Stimulated activated CD8-positive, alpha-beta memory T cell treated with anti-CD3 and anti-CD28 coated beads, Interleukin-15, amount 100 ng/mL, for 24 hours (primary cell): ENCODE measurements at regions not wholly inside any gene's neighbourhood (a gene's known extent, or its start where the extent isn't known, plus 50 kb on each side); places are given as distances from the start of the nearest gene placed in this dataset.
"Not testable (repeated sequence)": the region's sequence is repeated elsewhere in the genome, so short reads cannot be mapped to it uniquely, and the experiment has no call there.

Experiments
- DNase-seq: peaks from one replicate; pipeline ENCODE4 v3.0.0-alpha.2; 2020; ENCODE audit warnings: low read depth

DNA sequence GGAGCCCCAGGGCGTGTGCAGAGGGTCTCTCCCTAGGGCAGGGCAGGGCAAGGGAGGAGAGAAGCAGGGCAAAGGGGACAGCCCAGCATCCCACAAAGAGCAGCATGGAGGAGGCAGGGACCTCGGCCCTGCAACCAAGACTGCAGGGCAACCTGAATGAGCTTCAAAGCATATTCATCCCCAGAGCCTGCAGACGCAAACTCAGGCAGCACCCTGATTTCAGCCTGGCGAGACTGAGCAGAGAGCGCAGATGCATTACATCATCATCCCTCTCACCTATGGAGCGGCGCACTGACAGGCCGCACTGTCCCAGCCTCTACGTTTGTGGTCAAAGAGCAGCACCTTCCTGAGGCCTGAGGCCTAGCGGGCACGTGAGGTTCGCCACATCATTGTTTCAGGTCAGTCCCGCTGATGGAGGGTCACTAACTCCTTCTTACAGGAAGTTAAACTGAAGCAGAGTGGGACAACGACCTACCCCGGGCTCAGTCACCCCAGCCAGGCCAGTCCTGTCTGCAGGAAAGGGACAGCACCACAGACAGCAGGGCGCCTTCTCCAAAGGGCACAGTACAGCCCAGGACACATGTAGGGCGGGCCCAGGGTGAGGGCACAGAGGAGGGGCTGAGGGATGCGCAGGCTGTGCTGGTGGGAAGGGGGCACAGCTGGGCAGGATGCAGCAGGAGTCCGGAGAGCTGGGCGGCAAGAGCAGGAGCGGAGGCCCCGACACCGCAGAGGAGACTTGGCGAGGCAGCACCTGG lies 67.2 kb upstream of the RAB6C start:
- DNase-seq = no peak

DNA sequence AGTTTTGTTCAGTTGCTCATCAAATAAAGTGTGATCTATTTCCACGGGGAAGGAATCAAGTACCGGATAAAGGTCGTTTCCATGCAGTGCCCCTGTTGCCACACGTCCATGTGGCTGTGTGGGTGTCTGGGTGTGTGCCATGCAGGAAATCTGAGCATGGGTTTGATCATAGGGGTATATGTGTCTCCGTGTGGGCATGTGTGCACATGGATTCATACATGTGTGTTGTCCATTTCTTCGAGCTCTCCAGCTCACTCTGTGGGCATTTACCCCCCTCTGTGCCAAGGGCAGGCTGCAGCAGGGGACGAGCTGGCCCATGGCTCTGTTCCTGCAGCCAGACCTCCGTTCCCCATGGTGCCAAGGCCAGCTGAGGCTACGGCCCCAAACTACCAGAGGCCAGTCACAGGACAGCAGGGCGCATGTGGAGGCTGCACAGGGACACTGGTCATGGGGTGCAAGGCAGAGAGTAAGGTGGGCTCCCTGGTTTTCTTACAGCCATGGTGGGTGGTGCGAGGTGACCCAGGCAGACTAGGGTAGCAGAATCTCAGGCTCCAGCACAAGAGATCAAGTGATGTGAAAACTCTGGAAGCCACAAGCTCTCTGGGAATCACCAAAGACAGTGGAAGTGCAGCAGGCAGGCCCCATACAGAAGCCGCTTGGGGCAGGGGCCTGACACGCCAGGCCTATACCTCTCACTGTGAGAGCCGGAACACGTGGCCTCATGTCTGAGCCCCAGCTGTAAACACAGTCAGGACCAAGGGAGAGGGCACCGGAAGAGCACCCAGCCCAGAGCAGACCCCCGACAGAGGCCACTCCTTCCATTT lies 66.4 kb upstream of the RAB6C start:
- no peak for DNase-seq

DNA sequence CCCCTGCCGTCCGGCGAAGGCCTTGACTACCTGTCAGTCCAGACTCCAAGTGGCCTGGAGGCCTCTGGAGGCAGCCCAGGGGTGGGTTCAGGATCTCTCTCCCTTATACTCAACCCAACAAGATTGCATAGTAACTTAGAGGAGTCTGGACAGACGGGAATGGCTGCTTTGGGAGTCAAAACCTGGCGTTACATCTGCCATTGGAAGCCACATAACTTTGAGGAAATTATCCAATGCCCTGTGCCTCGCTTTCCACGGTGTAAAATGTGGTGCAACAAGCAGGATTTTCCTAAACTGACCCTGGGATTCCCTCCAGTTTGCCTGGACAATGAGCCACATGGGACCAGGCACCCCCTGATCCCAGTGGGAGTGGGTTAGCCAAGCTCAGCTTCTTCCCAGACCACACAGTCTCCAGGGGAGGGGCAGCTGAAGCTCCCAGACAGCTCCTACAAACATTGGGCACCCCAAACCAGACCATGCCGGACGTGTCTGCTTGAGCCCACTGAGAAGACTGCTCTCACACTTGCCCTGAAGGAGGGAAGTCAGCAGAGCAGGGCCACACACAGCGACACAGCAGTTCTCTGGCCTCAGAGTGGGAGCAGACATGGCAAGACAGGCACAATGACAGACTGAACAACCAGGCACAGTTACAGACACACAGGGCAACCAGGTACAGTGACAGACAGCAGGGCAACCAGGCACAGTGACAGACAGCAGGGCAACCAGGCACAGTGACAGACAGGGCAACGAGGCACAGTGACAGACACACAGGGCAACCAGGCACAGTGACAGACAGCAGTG lies 65.6 kb upstream of the RAB6C start:
- no peak for DNase-seq

DNA sequence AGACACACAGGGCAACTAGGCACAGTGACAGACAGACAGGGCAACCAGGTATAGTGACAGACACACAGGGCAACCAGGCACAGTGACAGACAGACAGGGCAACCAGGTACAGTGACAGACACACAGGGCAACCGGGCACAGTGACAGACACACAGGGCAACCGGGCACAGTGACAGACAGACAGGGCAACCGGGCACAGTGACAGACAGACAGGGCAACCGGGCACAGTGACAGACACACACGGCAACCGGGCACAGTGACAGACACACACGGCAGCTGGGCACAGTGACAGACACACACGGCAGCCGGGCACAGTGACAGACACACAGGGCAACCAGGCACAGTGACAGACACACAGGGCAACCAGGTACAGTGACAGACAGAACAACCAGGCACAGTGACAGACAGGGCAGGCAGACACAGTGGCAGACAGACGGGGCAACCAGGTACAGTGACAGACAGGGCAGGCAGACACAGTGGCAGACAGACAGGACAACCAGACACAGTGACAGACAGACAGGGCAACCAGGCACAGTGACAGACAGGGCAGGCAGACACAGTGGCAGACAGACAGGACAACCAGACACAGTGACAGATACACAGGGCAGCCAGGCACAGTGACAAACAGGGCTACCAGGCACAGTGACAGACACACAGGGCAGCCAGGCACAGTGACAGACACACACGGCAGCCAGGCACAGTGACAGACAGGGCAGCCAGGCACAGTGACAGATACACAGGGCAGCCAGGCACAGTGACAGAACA lies 64.7 kb upstream of the RAB6C start:
- no peak for DNase-seq

DNA sequence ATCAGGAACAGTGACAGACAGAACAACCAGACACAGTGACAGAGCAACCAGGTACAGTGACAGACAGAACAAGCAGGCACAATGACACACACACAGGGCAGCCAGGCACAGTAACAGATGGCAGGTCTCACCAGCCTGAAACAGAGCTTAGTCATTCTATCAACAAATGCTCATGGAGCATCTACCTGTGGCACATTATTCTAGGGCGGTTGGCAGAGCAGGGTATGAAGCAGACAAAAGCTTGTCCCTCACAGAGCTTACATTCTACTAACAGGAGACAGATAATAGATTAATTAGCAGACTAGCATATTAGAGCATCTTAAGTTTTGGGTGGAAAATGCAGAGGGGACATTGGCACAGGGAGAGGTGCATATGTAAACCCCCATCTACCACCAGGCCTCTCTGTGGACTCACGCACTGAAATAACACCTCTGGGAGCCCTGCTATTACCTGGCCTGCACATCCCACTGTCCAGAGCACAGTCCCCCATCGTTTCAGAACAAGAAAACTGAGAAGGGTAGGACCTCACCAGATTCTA lies 64.1 kb upstream of the RAB6C start:
- DNase-seq = no peak

DNA sequence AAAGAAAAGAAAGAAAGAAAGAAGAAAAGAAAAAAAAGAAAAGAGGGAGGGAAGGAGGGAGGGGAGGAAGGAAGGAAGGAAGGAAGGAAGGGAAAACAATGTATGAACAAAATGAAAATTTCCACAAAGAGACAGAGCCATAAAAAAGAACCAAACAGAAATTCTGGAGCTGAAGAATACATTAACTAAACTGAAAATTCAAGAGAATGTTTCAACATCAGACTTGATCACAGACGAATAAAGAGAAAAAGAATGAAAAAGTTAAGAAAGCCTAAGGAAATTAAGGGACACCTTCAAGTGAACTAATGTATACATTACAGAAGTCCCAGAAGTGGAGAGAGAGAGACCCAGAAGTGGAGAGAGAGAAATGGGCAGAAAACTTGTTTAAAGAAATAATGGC lies 60.9 kb upstream of the RAB6C start:
- DNase-seq = no peak

DNA sequence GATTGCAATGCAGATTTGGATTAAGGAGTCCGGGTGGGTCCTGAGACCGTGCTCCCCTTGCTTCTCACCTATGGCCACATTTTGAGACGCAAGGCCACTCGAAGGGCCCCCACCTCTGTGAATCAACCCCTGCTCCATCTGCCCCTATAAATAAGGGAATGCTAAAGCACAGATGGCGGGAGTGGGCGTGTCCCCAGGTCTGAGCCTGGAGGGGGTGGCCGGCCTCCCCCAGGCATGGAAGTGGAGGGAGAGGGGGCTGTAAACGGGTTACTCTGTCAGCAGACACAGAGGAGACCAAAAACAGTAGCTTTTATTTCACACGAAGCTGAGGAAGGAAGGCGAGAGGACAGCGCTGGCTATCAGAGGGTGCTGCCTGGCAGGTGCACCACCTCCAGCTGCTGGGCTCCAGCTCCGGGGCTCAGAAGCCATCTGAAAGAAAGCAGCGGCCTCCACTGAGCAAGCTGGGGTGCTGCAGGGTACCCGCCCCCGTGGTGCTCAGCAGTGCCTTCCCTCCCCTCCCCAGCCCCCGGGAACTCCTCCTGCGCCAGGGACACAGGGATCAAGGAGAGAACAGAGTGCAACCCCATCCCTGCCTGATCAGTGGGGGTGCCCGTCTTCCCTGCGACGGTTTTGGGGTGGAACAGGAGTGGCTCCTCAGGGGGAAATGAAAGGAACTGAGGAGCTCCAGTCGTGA lies 56.7 kb upstream of the RAB6C start:
- DNase-seq = no peak

DNA sequence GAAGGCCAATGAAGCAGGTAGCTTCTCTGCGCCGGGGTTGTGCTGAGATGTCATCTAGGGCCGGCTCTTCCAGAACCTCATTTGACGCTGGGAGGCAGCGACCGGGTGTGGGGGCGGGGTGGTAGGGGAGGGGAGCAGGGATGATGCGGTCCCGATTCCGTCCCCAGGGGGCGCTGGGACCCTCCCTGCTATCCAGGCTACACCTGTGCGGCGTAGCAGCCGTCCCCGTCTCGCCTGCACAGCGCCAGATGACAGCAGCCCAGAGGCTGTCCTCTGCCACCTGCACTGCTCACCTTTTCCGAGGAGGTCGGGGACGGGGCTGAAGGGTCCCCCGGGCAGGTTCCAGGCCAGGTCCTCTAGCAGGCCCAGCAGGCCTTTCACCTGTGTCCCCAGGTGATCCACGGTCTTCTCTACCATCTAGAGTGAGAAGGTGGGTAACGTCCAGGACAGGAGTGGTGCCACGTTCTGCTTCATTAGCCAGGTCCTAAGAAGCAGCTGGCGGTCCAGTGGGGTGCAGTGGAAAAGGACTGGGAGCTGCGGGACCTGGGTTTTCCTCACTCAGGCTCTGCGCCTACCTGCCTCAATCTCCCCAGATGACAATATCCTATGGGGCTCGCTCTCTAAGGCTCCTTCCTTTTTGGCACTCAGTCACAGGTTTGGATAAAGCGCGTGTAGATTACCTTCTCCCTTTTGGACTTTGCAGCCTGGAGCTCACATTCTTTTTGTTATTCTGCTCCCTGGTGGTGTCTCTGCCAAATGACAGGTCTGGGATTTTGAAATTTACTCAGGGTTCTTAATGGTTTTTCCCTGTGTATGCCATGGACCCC lies 56.0 kb upstream of the RAB6C start:
- no peak for DNase-seq

DNA sequence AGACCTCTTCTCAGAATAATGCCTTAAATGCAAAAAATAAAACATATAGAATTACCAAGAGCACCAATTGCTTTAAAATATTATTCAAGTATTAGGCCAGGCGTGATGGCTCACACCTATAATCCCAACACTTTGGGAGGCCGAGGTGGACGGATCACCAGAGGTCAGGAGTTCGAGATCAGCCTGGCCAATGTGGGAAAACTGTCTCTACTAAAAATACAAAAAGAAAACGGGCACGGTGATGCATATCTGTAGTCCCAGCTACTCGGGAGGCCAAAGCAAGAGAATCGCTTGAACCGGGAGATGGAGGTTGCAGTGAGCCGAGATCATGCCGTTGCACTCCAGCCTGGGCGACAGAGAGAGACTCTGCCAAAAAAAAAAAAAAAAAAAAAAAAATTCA lies 55.4 kb upstream of the RAB6C start:
- DNase-seq = not testable (repeated sequence)

DNA sequence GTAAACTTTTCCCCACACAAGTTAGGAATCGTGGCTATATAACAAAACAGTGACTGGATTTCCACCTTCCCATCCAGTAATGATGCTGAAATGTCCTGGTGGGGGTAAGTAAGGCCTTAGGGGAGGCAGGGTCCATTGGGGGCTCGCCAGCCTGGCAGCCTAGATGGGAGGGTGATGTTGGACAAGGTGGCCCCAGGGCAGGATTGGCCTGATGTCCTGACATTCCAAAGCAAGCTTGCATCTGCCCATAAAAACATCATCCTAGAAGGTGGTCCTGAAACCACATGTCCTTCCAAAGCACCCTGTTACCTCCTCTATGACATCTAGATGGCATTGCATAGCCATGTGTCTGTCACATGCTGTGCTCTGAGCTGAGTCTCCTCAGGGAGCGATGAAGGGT lies 54.1 kb upstream of the RAB6C start:
- no peak for DNase-seq

DNA sequence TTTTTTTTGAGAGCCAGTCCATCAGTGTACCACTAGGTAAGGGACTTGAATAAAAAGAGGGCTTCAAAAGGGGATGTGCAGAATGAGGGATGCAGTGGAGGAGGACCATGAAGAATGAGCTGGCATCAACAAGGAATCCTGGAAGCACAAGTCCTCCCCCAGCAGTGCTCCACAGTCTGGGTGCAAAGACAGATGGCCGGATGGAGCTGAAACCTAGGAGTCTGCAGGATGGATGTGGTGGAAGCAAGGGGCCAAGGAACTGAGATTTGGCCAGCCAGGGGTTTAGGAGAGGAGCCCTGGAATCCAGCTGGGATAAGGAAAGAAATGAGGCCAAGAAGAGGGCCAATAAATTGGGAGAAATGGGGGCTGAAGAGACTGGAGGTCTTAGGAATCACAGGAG lies 51.8 kb upstream of the RAB6C start:
- no peak for DNase-seq

DNA sequence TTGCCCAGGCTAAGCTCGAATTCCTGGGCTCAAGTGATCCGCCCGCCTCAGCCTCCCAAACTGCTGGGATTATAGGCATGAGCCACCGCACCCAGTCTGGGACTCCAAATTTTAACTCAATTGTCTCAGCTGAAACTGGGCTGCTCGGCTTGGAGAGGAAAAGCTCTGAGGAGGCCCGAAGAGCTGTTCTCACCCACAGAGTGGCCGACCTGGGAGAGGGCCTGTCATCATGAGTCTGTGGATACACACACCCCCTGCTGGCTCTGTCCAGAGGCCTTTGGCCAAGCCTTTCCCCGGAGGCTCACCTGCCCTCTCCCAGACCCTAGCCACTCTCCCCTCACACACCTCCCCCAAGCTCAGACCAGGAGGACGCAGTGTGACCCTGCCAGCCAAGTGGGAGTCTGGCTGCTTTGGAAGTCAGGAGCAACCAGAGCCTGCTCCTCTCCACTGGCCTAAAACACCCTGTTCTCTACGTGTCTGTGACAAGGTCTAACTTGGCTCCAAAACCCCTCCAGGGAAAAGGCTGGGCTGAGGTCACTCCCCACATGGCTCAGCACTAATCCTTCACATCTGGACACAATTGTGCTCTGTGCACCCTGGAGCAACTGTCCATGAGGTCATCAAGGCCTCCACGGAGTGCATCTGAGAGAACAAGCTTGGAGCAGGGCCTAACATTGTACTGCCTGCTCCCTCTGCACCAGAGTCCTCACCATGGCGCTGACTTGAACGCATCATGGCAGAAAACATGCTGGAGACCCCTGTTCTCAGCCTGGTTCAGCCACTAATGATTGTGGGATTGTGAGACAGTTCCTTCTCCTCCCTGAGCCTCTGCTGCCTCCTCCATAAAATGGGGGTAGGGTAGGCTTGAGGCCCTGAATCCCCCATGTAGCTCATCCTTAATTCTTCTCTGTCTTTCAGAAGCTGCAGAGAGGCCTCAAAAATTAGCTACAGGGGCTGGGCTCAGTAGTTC lies 49.9 kb upstream of the RAB6C start:
- DNase-seq = no peak
